HepG2 (cell line): ENCODE measurements at regions not wholly inside any gene's neighbourhood (a gene's known extent, or its start where the extent isn't known, plus 50 kb on each side); places are given as distances from the start of the nearest gene placed in this dataset.

Experiments used
- ATAC-seq: fragments of 200-7000 bp; cut with Tn5 transposase; 3 replicates; pipeline ENCODE4 v1.9.1; 2020; ENCODE audit warnings: mild to moderate bottlenecking, moderate library complexity
- BruUV-seq: library from RNA; stranded (reverse); fragments of 400-500 nt; replicated peaks from 2 replicates; lab custom pipeline; 2021; lab: Mats Ljungman, UMichigan
- CTCF ChIA-PET: fragments of 300-600 bp; formaldehyde crosslinking; extraction: SDS; loops from one replicate; lab custom pipeline; 2021; ENCODE audit warnings: low total read pairs, inconsistent platforms, low intra/inter-chr PET ratio; lab: Yijun Ruan, JAX
- POLR2A ChIA-PET: fragments of 350-600 bp; sonication (Branson Sonifier 250); formaldehyde crosslinking; loops from one replicate; lab custom pipeline; 2020; ENCODE audit warnings: antibody characterized with exemption, inconsistent platforms; lab: Yijun Ruan, JAX
- DNase-seq: peaks from one replicate; pipeline ENCODE4 v3.0.0-alpha.2; 2015; ENCODE audit warnings: low spot score
- FAIRE-seq: peaks from 3 replicates; lab custom pipeline; 2011; peaks lifted over from hg19 to GRCh38; lab: Jason Lieb, UNC
- H2AFZ ChIP-seq: one replicate; pipeline ENCODE4 v1.6.1; 2011; ENCODE audit warnings: low read length, inconsistent platforms
- H3K27ac ChIP-seq: fragments of 300-600 bp; 3 replicates; pipeline ENCODE4 v1.8.0; 2011; ENCODE audit warnings: mixed run types, mild to moderate bottlenecking, mixed read lengths, low read length, inconsistent platforms; ENCODE audit not compliant: insufficient read depth; ENCODE audit errors: extremely low read length
- H3K27me3 ChIP-seq, 2 experiments: fragments of 200-600 bp in 1 of 2; 2 replicates in 1 of 2; 3 replicates in 1 of 2; pipeline versions ENCODE4 v1.6.0 to v1.8.0; 2011; ENCODE audit warnings: low read length in 2 of 2, mild to moderate bottlenecking in 2 of 2, moderate library complexity in 2 of 2, inconsistent platforms in 1 of 2; ENCODE audit not compliant: insufficient read depth in 2 of 2, control insufficient read depth in 1 of 2
- H3K36me3 ChIP-seq, 2 experiments: fragments of 200-600 bp in 1 of 2; replicated peaks in 1 of 2; 2 replicates in 1 of 2; 3 replicates in 1 of 2; pipeline versions ENCODE4 v1.5.1 to v1.8.0; 2011; ENCODE audit warnings: low read length in 2 of 2, inconsistent platforms in 1 of 2; ENCODE audit not compliant: insufficient read depth in 2 of 2, control insufficient read depth in 1 of 2
- H3K4me1 ChIP-seq: 2 replicates; pipeline ENCODE4 v1.5.1; 2012; ENCODE audit warnings: low read length, inconsistent platforms; ENCODE audit not compliant: insufficient read depth
- H3K4me2 ChIP-seq: 2 replicates; pipeline ENCODE4 v1.6.0; 2011; ENCODE audit warnings: low read depth, low read length, inconsistent platforms
- H3K4me3 ChIP-seq, 3 experiments: fragments of 200-600 bp in 1 of 3; sonication (generic), shearing (Covaris generic) in 1 of 3; replicated peaks in 1 of 3; 2 replicates each; pipeline ENCODE4 v1.5.1; 2011 to 2016; ENCODE audit warnings: low read length in 3 of 3, inconsistent platforms in 2 of 3, low read depth in 2 of 3, mild to moderate bottlenecking in 2 of 3, control low read depth in 1 of 3, mixed read lengths in 1 of 3; ENCODE audit not compliant: insufficient read depth in 1 of 3
- H3K79me2 ChIP-seq: one replicate; pipeline ENCODE4 v1.6.1; 2011; ENCODE audit warnings: low read length, inconsistent platforms; ENCODE audit not compliant: insufficient read depth
- H3K9ac ChIP-seq: 2 replicates; pipeline ENCODE4 v1.6.0; 2011; ENCODE audit warnings: mild to moderate bottlenecking, low read depth, low read length, inconsistent platforms; ENCODE audit not compliant: insufficient read depth
- H3K9me3 ChIP-seq: 2 replicates; pipeline ENCODE4 v1.5.1; 2012; ENCODE audit warnings: mild to moderate bottlenecking, low read length
- H4K20me1 ChIP-seq: 2 replicates; pipeline ENCODE4 v1.6.0; 2011; ENCODE audit warnings: inconsistent platforms, mild to moderate bottlenecking, low read length, moderate library complexity; ENCODE audit not compliant: insufficient read depth
- ARID4A ChIP-seq: sonication (generic); formaldehyde crosslinking; IDR thresholded peaks from 2 replicates; pipeline ENCODE4 v1.5.0; 2020; ENCODE audit warnings: mild to moderate bottlenecking, missing genetic modification reagents, borderline replicate concordance
- ASH2L ChIP-seq: fragments of 300-600, 200-600 bp; sonication (generic); IDR thresholded peaks from 2 replicates; pipeline ENCODE4 v1.7.0; 2017; ENCODE audit warnings: low read depth, mild to moderate bottlenecking, moderate library complexity, mixed read lengths, low read length; ENCODE audit not compliant: insufficient read length
- ESRRA ChIP-seq: sonication (generic); formaldehyde crosslinking; IDR thresholded peaks from 2 replicates; pipeline ENCODE4 v1.5.1; 2020; ENCODE audit warnings: mild to moderate bottlenecking, low read depth, missing genetic modification reagents
- FOXK1 ChIP-seq: sonication (generic); formaldehyde crosslinking; IDR thresholded peaks from 2 replicates; pipeline ENCODE4 v1.4.0; 2020; ENCODE audit warnings: low read depth, missing genetic modification reagents, borderline replicate concordance
- FOXP4 ChIP-seq: sonication (generic); formaldehyde crosslinking; IDR thresholded peaks from 2 replicates; pipeline ENCODE4 v1.4.0; 2020; ENCODE audit warnings: missing genetic modification reagents
- GPN1 ChIP-seq: sonication (generic); formaldehyde crosslinking; IDR thresholded peaks from 2 replicates; pipeline ENCODE4 v1.5.1; 2020; ENCODE audit warnings: missing genetic modification reagents, borderline replicate concordance
- GTF2F1 ChIP-seq: fragments of 150-350 bp; IDR thresholded peaks from 2 replicates; pipeline ENCODE4 v1.6.1; 2014; ENCODE audit warnings: low read length
- IRX3 ChIP-seq: sonication (generic); formaldehyde crosslinking; IDR thresholded peaks from 2 replicates; pipeline ENCODE4 v1.8.1; 2023; ENCODE audit warnings: mild to moderate bottlenecking, low read depth, missing genetic modification reagents, borderline replicate concordance
- KDM3A ChIP-seq: IDR thresholded peaks from 2 replicates; pipeline ENCODE4 v1.6.1; 2018; ENCODE audit warnings: low read depth, missing compliant biosample characterization
- SMARCE1 ChIP-seq: fragments of 450-650 bp; IDR thresholded peaks from 2 replicates; pipeline ENCODE4 v1.6.1; 2017; ENCODE audit warnings: borderline replicate concordance
- SP140L ChIP-seq: sonication (generic); formaldehyde crosslinking; IDR thresholded peaks from 2 replicates; pipeline ENCODE4 v1.4.0; 2020; ENCODE audit warnings: missing genetic modification reagents, borderline replicate concordance
- TARDBP ChIP-seq: sonication (generic); formaldehyde crosslinking; IDR thresholded peaks from 2 replicates; pipeline ENCODE4 v1.8.0; 2022; ENCODE audit warnings: mild to moderate bottlenecking, missing genetic modification reagents
- TFE3 ChIP-seq: IDR thresholded peaks from 2 replicates; pipeline ENCODE4 v1.6.1; 2016
- ZNF234 ChIP-seq: sonication (generic); formaldehyde crosslinking; conservative IDR thresholded peaks from 2 replicates; pipeline ENCODE4 v1.5.1; 2020; ENCODE audit warnings: mild to moderate bottlenecking, missing genetic modification reagents
- ZNF256 ChIP-seq: sonication (generic); formaldehyde crosslinking; conservative IDR thresholded peaks from 2 replicates; pipeline ENCODE4 v1.4.0; 2020; ENCODE audit warnings: missing genetic modification reagents
- ZNF30 ChIP-seq: sonication (generic); formaldehyde crosslinking; IDR thresholded peaks from 2 replicates; pipeline ENCODE4 v1.5.0; 2020; ENCODE audit warnings: mild to moderate bottlenecking, missing genetic modification reagents
- ZNF572 ChIP-seq: sonication (generic); formaldehyde crosslinking; IDR thresholded peaks from 2 replicates; pipeline ENCODE4 v1.5.1; 2020; ENCODE audit warnings: mild to moderate bottlenecking, missing genetic modification reagents
- ZNF605 ChIP-seq: sonication (generic); formaldehyde crosslinking; IDR thresholded peaks from 2 replicates; pipeline ENCODE4 v1.8.0; 2022; ENCODE audit warnings: mild to moderate bottlenecking, missing genetic modification reagents
- ZNF7 ChIP-seq: IDR thresholded peaks from 2 replicates; pipeline ENCODE4 v1.6.1; 2016; ENCODE audit warnings: missing biosample characterization, missing genetic modification reagents
- WGBS: methylation state at CpG from one replicate; pipeline ENCODE4 v1.1.6; 2017; ENCODE audit warnings: low lambda C conversion rate; 5-methylcytosine and 5-hydroxymethylcytosine counted together
- in situ Hi-C: cut with HindIII; loops from 2 replicates; pipeline ENCODE4 v1.10.0; 2017; ENCODE audit warnings: low pct_unique_long_range_greater_than_20kb; ENCODE audit not compliant: extremely low pct_ligation_motif_present
- intact Hi-C: fragments of 100-400 bp; cut with micrococcal nuclease; formaldehyde crosslinking; loops from one replicate; pipeline ENCODE4 v1.10.0; 2022; ENCODE audit not compliant: unreplicated experiment

GRCh38 chr6:71391126-71391525 lies 102.5 kb downstream of the OGFRL1 start:
- POLR2A ChIA-PET = no interaction called here
- Histone ChIP-seq H3K27me3 (no peaks in the 10 kb centered on the region), H3K36me3 (no peaks in the 10 kb centered on the region), H3K9me3 (no peaks in the 10 kb centered on the region), H3K27ac (no peak overlapping the region), H3K79me2 (no peaks in the 10 kb centered on the region), H3K4me2 (no peak overlapping the region), H3K9ac (no peak overlapping the region), H4K20me1 (no peaks in the 10 kb centered on the region), H2AFZ (no peak overlapping the region), H3K4me3 (no peak overlapping the region), H3K4me1 (no peaks in the 10 kb centered on the region)
- in situ Hi-C loops (loop anchor here (25.0 kb wide), 1 partner anchor 696 kb away; no protein-coding TSS in a partner anchor), intact Hi-C loops (no loop called here)
- FAIRE-seq (no peak), DNase-seq (no peak), ATAC-seq (no peak)
- TF ChIP-seq ESRRA (CRISPR knock-in tag) (no peak), FOXK1 (no peak), KDM3A (no peak), ZNF30 (CRISPR knock-in tag) (no peak), ZNF605 (CRISPR knock-in tag) (no peak), SP140L (no peak), IRX3 (CRISPR knock-in tag) (no peak), ASH2L (no peak), TFE3 (no peak), GPN1 (CRISPR knock-in tag) (no peak), ZNF7 (CRISPR knock-in tag) (no peak), ZNF572 (CRISPR knock-in tag) (no peak), SMARCE1 (no peak), GTF2F1 (no peak), FOXP4 (CRISPR knock-in tag) (no peak), ARID4A (CRISPR knock-in tag) (no peak), ZNF234 (CRISPR knock-in tag) (no peak), TARDBP (no peak), ZNF256 (CRISPR knock-in tag) (no peak)
- no TSS peak for BruUV-seq
- CTCF ChIA-PET = no interaction called here
- WGBS = 50% methylated on average over 1 of the region's 1 CpG
